ENCODE measurements at regions not wholly inside any gene's neighbourhood (a gene's known extent, or its start where the extent isn't known, plus 50 kb on each side); places are given as distances from the start of the nearest gene placed in this dataset.

DNA sequence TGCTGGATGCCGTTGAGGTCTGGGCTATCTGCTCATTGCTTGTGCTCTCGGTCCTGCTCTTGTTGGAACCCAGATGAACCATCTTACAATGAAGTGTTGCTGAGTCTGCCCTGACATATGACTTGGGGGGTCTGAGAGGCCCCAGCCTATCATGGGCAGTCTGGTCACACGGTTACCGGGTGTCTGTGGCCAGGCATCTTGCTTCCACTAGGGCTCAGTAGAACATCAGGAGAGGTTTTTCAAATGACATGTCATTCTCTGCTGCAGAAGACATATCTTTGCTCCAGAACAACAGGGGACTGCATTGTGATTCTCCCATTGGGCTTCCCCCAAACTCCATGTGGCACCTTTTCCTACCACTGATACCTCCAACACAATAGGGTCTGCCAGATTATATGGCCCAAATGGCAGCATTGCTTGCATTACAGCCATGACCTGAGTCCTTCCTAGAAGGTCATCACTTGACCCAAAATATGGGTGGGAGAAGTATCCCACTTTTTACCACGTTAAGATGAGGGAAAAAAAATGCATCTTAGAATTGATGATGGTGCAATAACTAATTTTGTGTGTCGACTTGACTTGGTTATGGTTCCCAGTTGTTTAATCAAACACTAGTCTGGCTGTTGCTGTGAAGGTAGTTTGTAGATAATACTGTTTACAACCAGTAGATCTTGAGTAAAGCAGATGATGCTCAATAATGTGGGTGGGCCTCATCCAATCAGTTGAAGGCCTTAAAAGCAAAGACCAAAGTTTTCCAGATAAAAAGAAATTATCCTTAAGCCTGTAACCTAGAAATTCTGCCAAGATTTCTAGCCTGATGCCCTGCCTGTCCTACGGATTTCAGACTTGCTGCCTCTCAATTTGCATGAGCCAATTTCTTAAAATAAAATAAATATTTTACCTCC lies 241.0 kb downstream of the QKI start:
- DNase-seq (ENCODE audit: low read depth) = no peak

DNA sequence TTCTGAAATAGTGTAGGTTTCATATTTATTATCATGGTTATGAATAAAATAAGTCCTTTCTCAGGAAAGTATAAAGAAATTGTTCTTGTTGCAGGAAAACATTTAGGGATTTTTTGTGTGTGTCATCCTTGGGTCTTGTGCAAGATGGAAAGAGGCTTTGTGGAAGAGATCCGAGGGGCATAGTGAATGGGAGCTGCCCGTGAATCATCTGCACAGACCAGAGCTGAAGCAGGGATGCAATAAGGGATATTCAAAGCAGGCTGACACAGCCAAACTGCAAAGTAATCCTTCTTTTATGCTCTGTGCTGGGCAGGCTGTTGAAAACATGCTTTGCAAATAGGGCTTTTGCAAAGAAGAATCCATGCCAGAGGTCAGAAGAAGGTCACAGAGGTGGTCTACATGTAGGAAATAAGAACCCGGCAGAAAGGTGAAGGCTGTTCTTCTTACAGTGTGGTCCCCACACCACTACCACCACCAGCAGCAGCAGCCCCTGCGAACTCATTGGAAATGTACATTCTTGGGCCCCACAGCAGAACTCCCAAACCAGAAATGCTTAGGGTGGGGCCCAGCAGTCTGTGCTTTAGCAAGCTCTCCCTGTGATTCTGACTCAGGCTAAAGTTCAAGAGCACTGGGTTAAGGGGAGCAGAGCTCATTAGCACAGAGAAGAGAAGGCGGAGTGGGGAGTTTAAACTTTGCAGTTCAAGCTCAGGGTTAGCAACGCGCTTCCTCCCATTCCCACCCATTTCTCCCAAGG lies 237.6 kb downstream of the QKI start:
- no peak for DNase-seq (ENCODE audit: low read depth)

DNA sequence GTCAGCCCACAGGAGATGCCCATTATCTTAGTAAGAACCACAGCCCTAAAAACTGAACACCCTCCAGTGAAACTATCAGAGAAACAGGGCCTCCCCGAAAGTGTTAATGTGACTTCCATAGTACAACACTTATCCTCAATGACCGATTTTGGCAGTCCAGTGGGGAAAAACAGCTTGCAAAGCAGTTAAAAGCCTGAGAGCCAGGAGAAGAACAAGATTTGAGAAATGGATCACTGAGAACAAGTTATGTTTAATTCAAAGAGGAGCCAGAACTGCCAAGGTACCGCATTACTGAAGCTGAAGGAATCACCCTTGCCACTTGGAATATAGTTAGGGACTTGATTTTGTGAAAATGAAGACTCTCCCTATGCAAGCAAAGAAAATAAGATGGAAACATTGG lies 236.9 kb downstream of the QKI start:
- DNase-seq (ENCODE audit: low read depth) = no peak

DNA sequence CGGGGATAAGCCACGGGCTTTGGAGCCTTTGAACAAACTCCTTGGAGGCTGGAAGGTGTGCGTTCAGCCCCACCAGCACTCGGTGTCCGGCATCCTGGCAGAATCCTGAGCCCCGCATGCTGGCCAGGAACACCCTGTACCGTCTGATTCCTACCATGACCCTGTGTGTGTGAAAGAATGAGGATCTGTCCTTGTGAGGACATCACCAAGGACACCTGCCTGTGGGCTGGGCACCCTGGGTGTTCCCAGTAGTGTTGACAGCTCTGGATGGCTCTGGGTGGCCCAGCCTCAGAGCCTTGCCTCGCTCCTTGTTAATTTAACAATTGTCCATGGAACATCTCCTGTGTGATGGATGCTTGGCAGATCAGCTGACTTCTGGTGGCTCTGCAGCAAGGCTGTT lies 234.3 kb downstream of the QKI start:
- no peak for DNase-seq (ENCODE audit: low read depth)

DNA sequence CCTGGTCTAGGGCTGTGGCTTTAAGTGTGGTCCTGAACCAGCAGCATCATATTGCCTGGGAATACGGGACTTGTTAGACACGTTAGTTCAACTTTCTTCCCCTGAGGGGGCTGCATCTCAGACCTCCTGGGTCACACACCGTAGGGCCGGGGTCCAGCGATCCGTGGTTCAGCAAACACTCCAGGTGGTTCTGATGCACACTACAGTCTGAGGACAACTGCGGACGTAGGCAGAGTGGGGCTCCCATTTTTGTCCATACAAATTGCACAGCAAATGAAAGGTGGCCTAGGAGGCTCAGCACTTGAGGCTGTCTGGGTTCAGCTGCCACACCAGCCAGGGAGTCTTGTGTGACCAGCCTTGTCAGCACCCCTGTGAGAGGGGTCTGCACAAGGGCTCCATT lies 233.1 kb downstream of the QKI start:
- no peak for DNase-seq (ENCODE audit: low read depth)

DNA sequence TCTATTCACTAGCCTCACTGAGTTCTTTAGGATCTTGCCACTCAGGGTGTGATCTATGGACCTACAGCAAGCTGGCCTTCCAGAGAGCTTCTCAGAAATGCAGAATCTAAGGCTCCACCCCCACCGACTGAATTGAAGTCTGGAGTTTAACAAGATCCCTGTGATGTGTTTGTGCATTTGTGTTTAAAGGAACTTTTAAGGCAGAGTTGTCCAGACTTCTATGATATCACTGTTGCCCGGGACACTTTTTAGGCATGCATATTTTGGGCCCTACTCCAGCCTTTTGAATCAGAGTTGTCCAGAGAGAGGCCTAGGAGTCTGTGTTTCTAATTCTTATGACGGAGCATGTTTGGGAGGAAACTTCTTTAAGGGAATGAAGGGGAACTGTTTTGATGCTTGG lies 232.3 kb downstream of the QKI start:
- no peak for DNase-seq (ENCODE audit: low read depth)

DNA sequence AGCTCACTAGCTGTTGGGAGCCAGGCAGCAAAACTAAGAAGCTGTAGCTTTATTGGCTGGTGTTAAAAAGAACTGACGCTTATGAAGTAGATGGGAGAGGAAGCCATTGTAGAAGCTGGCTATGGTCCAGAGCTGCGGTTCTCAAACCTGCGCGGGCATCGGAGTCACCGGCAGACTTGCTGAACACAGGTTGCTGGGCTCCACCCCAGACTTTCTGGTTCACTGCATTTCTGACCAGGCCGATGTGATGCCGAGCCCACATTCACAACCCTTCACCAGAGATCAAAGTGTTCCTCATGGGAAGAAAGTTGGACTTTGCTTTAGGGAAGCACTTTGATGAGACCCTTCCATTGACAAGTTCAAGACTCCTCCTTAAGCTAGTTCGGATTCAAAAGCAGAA lies 231.6 kb downstream of the QKI start:
- DNase-seq (ENCODE audit: low read depth) = no peak

DNA sequence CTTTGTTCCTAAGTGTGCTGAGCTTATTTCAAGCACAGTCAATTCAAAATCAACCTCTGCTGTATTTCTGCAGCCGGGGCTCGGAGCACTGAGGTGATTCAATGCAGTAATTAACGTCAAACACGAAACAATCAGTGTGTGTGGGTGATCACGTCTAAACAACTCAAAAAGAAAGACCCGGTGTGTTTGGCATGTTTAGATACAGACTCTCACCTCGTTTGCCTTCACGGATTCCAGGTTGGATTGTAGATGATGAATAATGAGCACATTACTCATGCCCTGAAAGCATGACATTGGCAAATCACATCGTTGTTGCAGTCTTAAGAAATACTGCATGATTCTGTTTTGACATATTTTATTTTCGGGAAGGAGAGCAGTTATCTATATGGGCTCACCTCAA lies 231.0 kb downstream of the QKI start:
- no peak for DNase-seq (ENCODE audit: low read depth)

DNA sequence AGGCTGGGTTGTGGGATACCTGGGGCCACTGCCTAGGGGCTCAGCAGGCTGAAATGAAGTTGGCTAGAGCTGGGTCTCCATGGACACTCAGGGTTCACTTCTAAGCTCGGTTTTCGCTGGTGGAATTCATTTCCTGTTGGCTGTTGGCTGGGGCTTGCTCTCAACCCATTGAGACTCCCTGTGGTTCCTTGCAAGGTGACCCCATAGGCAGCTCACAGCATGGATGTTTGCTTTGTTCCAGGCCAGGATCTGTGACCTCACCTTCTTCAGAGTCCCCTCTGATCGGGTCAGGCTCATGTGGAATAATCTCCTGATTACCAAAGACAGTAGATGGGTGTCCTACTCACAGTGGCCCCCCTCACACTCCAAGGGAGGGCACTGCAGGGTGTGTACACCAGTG lies 229.3 kb downstream of the QKI start:
- no peak for DNase-seq (ENCODE audit: low read depth)

DNA sequence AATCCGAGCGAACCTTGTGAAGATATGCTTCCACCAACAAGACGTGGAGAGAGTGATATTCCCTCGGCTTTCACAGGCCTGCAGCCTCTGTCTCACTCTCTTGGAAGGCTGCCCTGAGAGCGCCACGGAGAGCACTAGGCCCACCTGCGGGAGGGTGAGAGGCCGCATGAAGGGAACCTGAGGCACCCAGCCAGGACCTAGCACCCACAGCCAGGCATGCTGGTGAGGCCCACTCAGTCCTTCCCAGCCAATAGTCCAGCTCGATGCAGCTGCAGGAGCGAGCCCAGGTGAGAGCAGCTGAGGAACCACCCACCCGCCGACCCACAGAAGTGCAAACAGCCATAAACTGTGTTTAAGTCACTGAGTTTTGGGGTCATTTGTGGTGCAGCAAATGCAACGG lies 227.2 kb downstream of the QKI start:
- no peak for DNase-seq (ENCODE audit: low read depth)

DNA sequence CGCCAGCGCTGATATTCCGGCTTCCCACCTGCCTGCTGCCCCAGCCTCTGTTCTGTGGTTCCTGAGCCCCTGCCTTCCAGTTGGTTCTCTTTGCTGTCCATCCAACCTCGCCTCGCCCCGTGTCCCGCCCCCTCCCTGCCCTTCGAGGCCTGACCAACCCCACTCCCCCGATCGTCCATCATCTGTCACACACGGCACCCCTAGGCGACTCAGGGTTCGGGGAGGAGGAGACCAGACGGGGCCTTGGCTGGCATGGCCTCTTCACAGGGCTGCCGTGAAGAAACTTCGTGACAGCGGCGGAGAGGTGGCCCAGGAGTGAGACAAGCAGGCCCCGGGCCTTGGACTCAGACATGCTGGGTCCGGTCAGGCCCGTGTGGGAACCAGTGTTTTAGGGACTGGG lies 226.1 kb downstream of the QKI start:
- DNase-seq (ENCODE audit: low read depth) = no peak

DNA sequence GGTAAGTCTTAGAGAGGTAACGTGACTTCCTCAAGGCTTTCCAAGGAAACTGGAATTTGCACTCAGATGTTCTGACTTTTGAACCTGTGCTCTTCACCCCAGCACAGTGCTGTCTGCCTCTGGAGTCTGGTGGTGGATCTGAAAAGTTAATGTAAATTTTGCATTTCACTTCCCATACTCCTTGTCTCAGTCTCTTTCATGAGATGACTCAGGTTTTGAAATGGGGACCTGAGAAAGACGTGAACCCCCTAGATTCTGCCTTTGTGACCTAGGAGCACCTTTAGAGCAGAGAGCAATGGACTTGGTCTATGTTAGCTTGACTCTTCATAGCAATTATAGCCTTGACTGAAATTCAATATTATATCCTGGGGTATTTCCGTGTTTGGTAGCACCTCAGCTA lies 223.0 kb downstream of the QKI start:
- DNase-seq (ENCODE audit: low read depth) = no peak

DNA sequence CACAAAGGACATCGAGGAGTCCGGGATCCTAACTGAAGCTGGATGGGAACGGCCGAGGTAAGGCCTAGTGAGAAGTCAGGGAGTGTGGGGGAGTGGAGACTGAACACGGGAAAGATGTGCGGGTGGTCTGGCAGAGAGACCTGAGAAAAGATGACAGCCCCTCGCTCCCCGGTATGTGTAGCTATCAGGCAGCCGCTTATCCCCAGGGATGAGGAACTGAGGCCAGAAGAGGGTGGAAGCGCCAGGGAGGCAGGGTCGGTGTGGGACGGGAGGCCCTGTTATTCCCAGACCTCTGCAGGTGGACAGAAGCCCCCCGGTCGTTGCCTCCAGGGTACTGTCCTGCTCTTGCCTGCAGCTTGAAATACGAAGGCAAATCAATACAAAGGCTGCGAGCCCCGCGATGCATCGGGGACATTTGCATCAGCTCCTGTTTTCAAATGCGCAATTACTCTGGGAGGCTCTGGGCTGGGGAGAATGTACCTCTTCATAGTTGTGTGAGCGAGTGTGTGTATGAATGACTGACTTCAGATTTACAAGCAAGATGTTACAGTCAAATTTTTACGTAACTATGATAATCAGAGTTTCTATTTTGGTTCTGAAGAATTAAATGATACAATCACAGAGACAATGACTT lies 221.3 kb downstream of the QKI start:
- no peak for DNase-seq (ENCODE audit: low read depth)

DNA sequence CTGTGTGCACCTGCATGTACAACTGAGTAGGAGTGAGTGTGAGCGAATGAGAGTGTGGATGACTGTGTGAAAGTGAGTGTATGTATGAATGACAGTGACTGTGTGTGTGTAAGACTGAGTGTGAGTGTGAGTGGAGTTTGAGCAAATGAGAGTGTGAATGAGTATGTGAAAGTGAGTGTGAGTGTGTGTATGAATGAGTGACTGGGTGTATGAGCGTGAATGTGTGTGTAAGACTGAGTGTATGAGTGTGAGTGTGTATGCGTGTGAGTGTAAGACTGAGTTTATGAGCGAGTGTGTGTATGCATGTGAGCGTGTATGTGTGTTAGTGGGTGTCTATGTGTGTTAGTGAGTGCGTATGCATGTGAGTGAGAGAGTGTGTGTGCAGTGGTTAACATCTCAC lies 220.8 kb downstream of the QKI start:
- no peak for DNase-seq (ENCODE audit: low read depth)

DNA sequence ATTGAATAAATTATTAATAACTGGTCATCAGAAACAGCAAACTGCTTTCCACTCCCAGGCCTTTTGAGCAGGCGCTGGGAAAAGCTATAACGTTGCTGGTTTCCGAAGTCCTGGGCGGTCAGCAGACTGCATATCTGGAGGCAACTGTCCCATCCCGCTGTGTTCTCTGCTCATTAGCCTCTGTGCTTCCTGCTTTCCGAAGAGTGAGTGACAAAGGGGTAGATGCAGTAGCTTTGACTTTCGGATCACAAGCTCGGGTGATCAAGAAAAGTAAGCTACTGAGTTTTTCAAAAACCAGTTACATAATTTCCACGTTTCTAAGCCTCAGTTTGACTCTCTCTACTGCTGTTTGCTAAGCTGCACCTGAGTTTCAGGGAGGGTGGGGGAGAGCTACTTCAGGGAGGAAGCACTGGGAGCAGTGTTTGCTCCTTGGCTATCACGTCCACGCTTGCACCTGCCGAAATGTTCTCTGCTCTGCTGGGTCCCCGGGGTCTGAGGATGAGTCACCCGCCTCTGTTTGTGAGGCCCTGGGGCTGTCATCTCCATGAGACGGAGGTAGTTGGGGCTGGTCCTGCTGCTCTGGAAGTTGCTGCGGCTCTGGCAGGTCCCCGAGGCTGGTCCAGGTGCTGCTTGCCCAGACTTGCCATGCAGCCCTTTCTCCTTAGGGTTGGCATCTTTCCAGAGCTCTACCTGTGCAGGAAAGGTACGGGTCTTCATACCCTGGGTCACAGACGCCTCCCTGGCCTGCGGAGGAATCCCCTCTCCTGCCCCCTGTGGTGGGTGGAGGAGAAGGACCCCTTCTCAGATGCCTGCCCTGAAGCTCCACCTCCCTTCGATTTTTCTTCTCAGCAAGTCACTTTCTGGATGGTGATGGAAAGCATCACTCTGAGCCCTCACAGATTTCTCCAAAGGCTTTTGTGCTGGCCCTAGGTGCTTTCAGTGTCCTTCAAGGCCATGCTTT lies 220.0 kb downstream of the QKI start:
- DNase-seq (ENCODE audit: low read depth) = no peak

DNA sequence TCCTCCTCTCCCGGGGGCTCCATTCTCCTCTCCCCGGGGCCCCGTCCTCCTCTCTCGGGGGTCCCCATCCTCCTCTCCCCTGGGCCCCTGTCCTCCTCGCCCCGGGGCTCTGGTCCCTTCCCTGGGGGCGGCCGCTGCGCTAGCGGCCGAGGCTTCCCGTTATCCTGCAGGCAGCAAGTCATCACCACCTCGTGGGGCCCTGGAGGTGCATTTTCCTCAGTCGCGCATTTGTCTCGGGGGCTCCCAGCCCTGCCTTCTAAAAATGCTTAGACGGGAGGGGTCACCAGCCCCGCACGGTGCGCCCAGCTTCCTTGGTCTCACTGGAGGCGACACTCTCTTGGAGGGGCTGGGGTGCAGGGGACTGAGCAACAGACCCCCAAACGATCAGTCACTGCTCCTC lies 216.5 kb downstream of the QKI start:
- no peak for DNase-seq (ENCODE audit: low read depth)

DNA sequence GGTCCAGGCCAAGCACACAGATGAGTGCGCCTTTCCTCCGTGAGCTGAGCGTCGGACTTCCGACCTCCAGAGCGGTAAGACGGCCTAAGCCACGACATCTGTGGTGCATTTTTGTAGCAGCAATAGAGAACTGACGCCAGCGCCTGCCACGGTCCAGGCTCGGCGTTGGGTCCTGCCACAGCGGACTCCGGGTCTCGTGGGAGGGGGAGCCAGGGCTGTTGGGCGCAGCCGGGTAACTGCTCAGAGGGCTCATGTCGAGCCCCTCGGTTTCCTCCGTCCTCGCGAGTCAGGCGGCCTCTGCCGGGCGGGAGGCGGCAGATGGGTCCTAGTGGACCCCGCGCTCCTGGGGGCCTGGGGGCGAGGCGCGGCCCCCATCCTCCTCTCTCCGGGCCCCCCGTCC lies 216.1 kb downstream of the QKI start:
- no peak for DNase-seq (ENCODE audit: low read depth)

DNA sequence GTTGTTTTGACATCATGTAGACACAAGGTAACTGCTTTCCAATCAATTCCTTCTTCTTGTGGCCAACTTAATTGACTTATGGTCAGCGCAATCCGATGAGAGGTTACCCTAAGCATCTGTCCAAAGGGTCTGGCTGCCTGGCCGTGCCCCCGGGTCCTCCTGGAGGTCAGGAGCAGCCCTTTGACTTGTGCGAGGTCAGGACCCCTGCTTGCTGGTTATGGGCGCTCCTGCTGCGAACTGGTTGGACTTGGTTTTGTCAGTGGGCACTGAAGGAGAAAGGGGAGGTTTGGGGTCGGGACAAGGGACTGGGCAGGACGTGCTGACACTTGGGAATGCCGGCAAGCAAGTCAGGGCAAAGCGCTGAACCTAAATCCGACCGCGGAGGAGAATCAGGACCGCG lies 215.6 kb downstream of the QKI start:
- no peak for DNase-seq (ENCODE audit: low read depth)
